Caco-2 (cell line): ENCODE measurements at regions not wholly inside any gene's neighbourhood (a gene's known extent, or its start where the extent isn't known, plus 50 kb on each side); places are given as distances from the start of the nearest gene placed in this dataset.

Experiments used
- BruUV-seq: library from RNA; stranded (reverse); fragments of 400-500 nt; replicated peaks from 2 replicates; lab custom pipeline; 2021; lab: Mats Ljungman, UMichigan
- CTCF ChIA-PET: fragments of 300-600 bp; sonication (Branson Sonifier 250); formaldehyde crosslinking; loops from one replicate; lab custom pipeline; 2022; ENCODE audit warnings: antibody characterized with exemption; lab: Charles Lee
- POLR2A ChIA-PET: fragments of 300-600 bp; sonication (Branson Sonifier 250); formaldehyde crosslinking; loops from one replicate; lab custom pipeline; 2022; ENCODE audit warnings: antibody characterized with exemption; lab: Charles Lee
- DNase-seq, 2 experiments: peaks; one replicate each; pipeline versions ENCODE4 v3.0.0 to v3.0.0-alpha.2; 2020 to 2022
- H3K27me3 ChIP-seq: replicated peaks from 2 replicates; pipeline ENCODE4 v1.6.0; 2011; ENCODE audit warnings: low read length; ENCODE audit not compliant: control insufficient read depth, insufficient read depth
- H3K36me3 ChIP-seq: 2 replicates; pipeline ENCODE4 v1.5.1; 2011; ENCODE audit warnings: low read length; ENCODE audit not compliant: control insufficient read depth, insufficient read depth
- H3K4me1 ChIP-seq: fragments of 250-450 bp; sonication (Bioruptor Pico); 2 replicates; pipeline ENCODE4 v1.5.1; 2020; ENCODE audit warnings: mild to moderate bottlenecking
- H3K4me3 ChIP-seq: 2 replicates; pipeline ENCODE4 v1.5.1; 2011; ENCODE audit warnings: low read depth, mild to moderate bottlenecking, control low read depth, low read length
- H3K9me3 ChIP-seq: fragments of 250-450 bp; sonication (Bioruptor Pico); 2 replicates; pipeline ENCODE4 v1.5.1; 2020; ENCODE audit warnings: mild to moderate bottlenecking, moderate library complexity
- H3K27ac Mint-ChIP-seq: one replicate; pipeline ENCODE4 v1.8.0; 2022; ENCODE audit warnings: mixed read lengths; ENCODE audit not compliant: unreplicated experiment
- H3K27me3 Mint-ChIP-seq: one replicate; pipeline ENCODE4 v1.8.0; 2022; ENCODE audit warnings: mixed read lengths; ENCODE audit not compliant: insufficient read depth, unreplicated experiment
- H3K36me3 Mint-ChIP-seq: one replicate; pipeline ENCODE4 v1.8.0; 2022; ENCODE audit warnings: mild to moderate bottlenecking, mixed read lengths; ENCODE audit not compliant: insufficient read depth, unreplicated experiment
- H3K4me1 Mint-ChIP-seq: one replicate; pipeline ENCODE4 v1.8.0; 2022; ENCODE audit warnings: low read depth, mixed read lengths; ENCODE audit not compliant: unreplicated experiment
- H3K4me3 Mint-ChIP-seq: one replicate; pipeline ENCODE4 v1.8.0; 2022; ENCODE audit warnings: mild to moderate bottlenecking, moderate library complexity, mixed read lengths; ENCODE audit not compliant: unreplicated experiment
- H3K9me3 Mint-ChIP-seq: one replicate; pipeline ENCODE4 v1.8.0; 2022; ENCODE audit warnings: mixed read lengths; ENCODE audit not compliant: unreplicated experiment
- CTCF ChIP-seq, 2 experiments: fragments of 200-600 bp in 1 of 2; IDR thresholded peaks; 1 replicate in 1 of 2; 2 replicates in 1 of 2; pipeline versions ENCODE4 v1.5.1 to v1.8.0; 2011 to 2022; ENCODE audit warnings: antibody characterized with exemption in 1 of 2, control low read depth in 1 of 2, inconsistent platforms in 1 of 2, low read depth in 1 of 2, low read length in 1 of 2, mild to moderate bottlenecking in 1 of 2, moderate library complexity in 1 of 2; ENCODE audit not compliant: insufficient read depth in 1 of 2, severe bottlenecking in 1 of 2, unreplicated experiment in 1 of 2
- intact Hi-C: fragments of 100-400 bp; cut with micrococcal nuclease; formaldehyde crosslinking; loops from one replicate; pipeline ENCODE4 v1.10.0; 2022; ENCODE audit not compliant: unreplicated experiment

GRCh38 chr3:18098960-18099587, 326.1 kb downstream of the SATB1 start:
- CTCF ChIA-PET, result no interaction called here
- intact Hi-C loops, result no loop called here
- peaks cover 5% of the 10 kb centered on the region for H3K36me3 Mint-ChIP-seq

GRCh38 chr3:18097989-18098388, 327.1 kb downstream of the SATB1 start:
- no peaks in the 10 kb centered on the region for H3K9me3 ChIP-seq
- Mint-ChIP-seq H3K4me3 (no peak overlapping the region), H3K27me3 (no peaks in the 10 kb centered on the region), H3K9me3 (peaks cover 7% of the 10 kb centered on the region), H3K36me3 (peaks cover 5% of the 10 kb centered on the region), H3K27ac (no peak overlapping the region), H3K4me1 (peaks cover 7% of the 10 kb centered on the region)
- H3K4me3 ChIP-seq, result no peak overlapping the region
- no peaks in the 10 kb centered on the region for H3K4me1 ChIP-seq
- BruUV-seq, result no TSS peak
- DNase-seq, result no peak
- ChIA-PET CTCF (no interaction called here), POLR2A (no interaction called here)
- TF ChIP-seq CTCF (IDR thresholded peaks at IDR 0.05; ENCODE audit: insufficient read depth in 1 of 2, low read depth in 1 of 2, low read length in 1 of 2, severe bottlenecking in 1 of 2, unreplicated experiment in 1 of 2), result no peak
- intact Hi-C loops, result no loop called here
- no peaks in the 10 kb centered on the region; the same call in 1 of the 2 replicates for H3K36me3 ChIP-seq
- H3K27me3 ChIP-seq, result no peaks in the 10 kb centered on the region

More at GRCh38 chr3:18098960-18099587, 326.1 kb downstream of the SATB1 start:
- Mint-ChIP-seq H3K27me3 (no peaks in the 10 kb centered on the region), H3K27ac (peak overlapping the region; percentile 32), H3K9me3 (peaks cover 7% of the 10 kb centered on the region), H3K4me1 (peaks cover 6% of the 10 kb centered on the region), H3K4me3 (no peak overlapping the region)
- H3K36me3 ChIP-seq, result no peaks in the 10 kb centered on the region; the same call in 1 of the 2 replicates
- DNase-seq, result no peak
- BruUV-seq, result no TSS peak
- H3K27me3 ChIP-seq, result no peaks in the 10 kb centered on the region
- no peaks in the 10 kb centered on the region for H3K4me1 ChIP-seq
- no peak overlapping the region for H3K4me3 ChIP-seq
- POLR2A ChIA-PET, result no interaction called here
- TF ChIP-seq CTCF (IDR thresholded peaks at IDR 0.05; ENCODE audit: insufficient read depth in 1 of 2, low read depth in 1 of 2, low read length in 1 of 2, severe bottlenecking in 1 of 2, unreplicated experiment in 1 of 2), result no peak
- no peaks in the 10 kb centered on the region for H3K9me3 ChIP-seq

- H3K4me1 Mint-ChIP-seq, result peaks cover 12% of the 10 kb centered on the region
- no peak for TF ChIP-seq CTCF (IDR thresholded peaks at IDR 0.05; ENCODE audit: insufficient read depth in 1 of 2, low read depth in 1 of 2, low read length in 1 of 2, severe bottlenecking in 1 of 2, unreplicated experiment in 1 of 2)
- POLR2A ChIA-PET, result no interaction called here
These were observed 327.7 kb downstream of the SATB1 start for GRCh38 chr3:18097473-18097872.

More at GRCh38 chr3:18097473-18097872, 327.7 kb downstream of the SATB1 start:
- 0 out of 2 replicates have a peak, but pooled peaks cover 3% of the 10 kb centered on the region for H3K4me1 ChIP-seq
- no peaks in the 10 kb centered on the region for H3K27me3 Mint-ChIP-seq
- no peaks in the 10 kb centered on the region; the same call in 1 of the 2 replicates for H3K36me3 ChIP-seq
- no peak overlapping the region for H3K4me3 Mint-ChIP-seq
- no peak overlapping the region for H3K27ac Mint-ChIP-seq
- no peaks in the 10 kb centered on the region for H3K27me3 ChIP-seq
- intact Hi-C loops, result no loop called here
- no peak for DNase-seq
- H3K9me3 ChIP-seq, result no peaks in the 10 kb centered on the region
- H3K9me3 Mint-ChIP-seq, result peaks cover 7% of the 10 kb centered on the region
- no TSS peak for BruUV-seq
- H3K4me3 ChIP-seq, result no peak overlapping the region
- CTCF ChIA-PET, result no interaction called here
- H3K36me3 Mint-ChIP-seq, result peaks cover 5% of the 10 kb centered on the region
